HG02642 (cell line): ENCODE measurements at regions not wholly inside any gene's neighbourhood (a gene's known extent, or its start where the extent isn't known, plus 50 kb on each side); places are given as distances from the start of the nearest gene placed in this dataset.

Experiments
- ATAC-seq: cut with Tn5 transposase; IDR thresholded peaks from one replicate; pipeline ENCODE4 v1.9.1; 2021; ENCODE audit warnings: mild to moderate bottlenecking; ENCODE audit not compliant: unreplicated experiment, poor library complexity

- ATAC-seq = no peak
Measured at GRCh38 chr3:105315144-105315543, 51.6 kb upstream of the ALCAM start.

GRCh38 chr3:105315815-105316214 is 50.9 kb upstream of the ALCAM start:
- no peak for ATAC-seq

GRCh38 chr3:105316331-105316730 is 50.4 kb upstream of the ALCAM start:
- no peak for ATAC-seq
